Fibroblast of the aortic adventitia (primary cell): ENCODE measurements at regions not wholly inside any gene's neighbourhood (a gene's known extent, or its start where the extent isn't known, plus 50 kb on each side); places are given as distances from the start of the nearest gene placed in this dataset.

Source experiments
- DNase-seq: peaks from one replicate; pipeline ENCODE4 v3.0.0-alpha.2; 2010; ENCODE audit warnings: low read depth
- H3K4me3 ChIP-seq: 2 replicates; pipeline ENCODE4 v1.5.1; 2011; ENCODE audit warnings: low read depth, mild to moderate bottlenecking, control low read depth, low read length, moderate library complexity
- TF ChIP-seq, protein P1 (sequence below): IDR thresholded peaks from 2 replicates; pipeline ENCODE4 v1.5.1; 2011; ENCODE audit warnings: mild to moderate bottlenecking, low read length, control low read depth, inconsistent platforms; ENCODE audit not compliant: insufficient read depth

DNA sequence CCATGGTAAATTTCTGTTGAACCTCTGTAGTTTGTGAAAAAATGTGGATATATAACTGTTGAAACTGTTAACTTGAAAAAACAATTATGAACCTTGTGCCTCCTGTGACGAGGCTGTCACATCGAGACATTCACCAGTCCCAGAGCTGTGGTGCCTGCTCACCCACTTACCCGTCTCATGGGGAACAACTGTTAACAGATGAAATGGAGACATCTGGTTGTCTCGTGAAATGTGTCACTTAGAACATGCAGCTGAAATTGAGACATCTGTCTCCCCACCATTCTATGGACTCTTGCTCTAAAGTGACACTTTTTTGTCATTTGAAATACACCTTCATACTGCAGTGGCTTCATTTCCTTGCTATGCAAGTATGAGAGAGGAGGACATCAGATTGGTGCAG lies 240.6 kb downstream of the GXYLT1 start:
- H3K4me3 ChIP-seq, result no peak overlapping the region
- TF ChIP-seq, protein P1, sequence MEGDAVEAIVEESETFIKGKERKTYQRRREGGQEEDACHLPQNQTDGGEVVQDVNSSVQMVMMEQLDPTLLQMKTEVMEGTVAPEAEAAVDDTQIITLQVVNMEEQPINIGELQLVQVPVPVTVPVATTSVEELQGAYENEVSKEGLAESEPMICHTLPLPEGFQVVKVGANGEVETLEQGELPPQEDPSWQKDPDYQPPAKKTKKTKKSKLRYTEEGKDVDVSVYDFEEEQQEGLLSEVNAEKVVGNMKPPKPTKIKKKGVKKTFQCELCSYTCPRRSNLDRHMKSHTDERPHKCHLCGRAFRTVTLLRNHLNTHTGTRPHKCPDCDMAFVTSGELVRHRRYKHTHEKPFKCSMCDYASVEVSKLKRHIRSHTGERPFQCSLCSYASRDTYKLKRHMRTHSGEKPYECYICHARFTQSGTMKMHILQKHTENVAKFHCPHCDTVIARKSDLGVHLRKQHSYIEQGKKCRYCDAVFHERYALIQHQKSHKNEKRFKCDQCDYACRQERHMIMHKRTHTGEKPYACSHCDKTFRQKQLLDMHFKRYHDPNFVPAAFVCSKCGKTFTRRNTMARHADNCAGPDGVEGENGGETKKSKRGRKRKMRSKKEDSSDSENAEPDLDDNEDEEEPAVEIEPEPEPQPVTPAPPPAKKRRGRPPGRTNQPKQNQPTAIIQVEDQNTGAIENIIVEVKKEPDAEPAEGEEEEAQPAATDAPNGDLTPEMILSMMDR, result no peak
- DNase-seq, result no peak

DNA sequence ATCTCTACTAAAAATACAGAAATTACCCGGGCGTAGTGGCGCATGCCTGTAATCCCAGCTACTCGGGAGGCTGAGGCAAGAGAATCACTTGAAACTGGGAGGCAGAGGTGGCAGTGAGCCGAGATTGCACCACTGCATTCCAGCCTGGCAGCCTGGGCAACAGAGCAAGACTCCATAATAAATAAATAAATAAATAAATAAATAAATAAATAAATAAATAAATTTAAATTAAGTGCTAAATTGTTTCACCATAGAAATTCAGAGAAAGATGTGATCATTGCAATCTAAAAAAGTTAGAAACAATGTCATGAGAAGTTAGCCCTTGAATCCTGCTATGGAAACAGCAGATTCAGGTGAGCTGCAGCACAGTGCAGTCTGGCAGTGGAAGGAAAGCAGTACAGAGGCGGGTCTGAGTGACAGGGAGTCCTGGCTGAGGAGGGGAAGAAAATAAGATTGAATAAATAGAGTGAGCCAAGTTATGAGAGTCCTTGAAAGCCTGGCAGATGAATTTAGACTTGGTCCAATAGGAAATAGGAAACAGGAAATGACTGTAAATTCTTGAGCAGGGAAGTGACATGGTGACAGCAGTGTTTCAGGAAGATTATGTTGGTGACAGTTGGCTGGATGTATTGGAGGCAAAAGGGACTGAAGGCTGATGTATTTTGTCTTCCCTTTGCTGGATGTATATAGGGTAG lies 241.5 kb downstream of the GXYLT1 start:
- H3K4me3 ChIP-seq, result no peak overlapping the region
- no peak for DNase-seq
- TF ChIP-seq, protein P1, result no peak

DNA sequence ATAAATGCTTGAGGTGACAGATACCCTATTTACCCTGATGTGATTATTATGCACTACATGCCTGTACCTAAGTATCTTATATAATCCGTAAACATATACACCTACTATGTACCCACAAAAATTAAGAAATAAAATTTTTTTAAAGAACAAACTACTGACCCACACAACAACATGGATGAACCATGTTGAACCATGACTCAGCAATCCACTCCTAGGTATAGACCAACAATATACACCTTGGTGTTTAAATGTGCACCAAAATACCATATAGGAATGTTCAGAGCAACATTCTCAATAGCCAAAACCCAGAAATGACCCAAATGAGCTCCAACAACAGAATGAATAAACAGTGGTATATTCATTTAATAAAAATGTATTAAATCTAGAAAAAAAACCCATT lies 245.1 kb downstream of the GXYLT1 start:
- no peak for DNase-seq
- H3K4me3 ChIP-seq, result no peak overlapping the region
- TF ChIP-seq, protein P1, result no peak

DNA sequence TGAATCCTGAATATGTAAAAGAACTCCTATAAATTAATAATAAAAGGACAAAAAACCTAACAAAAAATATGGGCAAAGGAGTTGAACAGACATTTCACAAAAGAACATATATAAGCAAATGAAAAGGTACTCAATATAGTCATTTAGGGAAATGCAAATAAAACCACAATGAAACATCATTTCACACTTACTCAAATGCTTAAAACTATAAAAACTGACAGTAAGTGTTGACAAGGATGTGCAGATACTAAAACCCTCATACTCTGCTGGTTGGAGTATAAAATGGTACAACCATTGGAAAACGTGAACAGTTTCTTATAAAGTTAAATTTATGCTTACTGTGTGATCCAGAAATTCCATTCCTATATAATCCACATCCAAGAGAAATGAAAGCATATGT lies 247.1 kb downstream of the GXYLT1 start:
- no peak for DNase-seq
- TF ChIP-seq, protein P1, result no peak
- H3K4me3 ChIP-seq, result no peak overlapping the region

DNA sequence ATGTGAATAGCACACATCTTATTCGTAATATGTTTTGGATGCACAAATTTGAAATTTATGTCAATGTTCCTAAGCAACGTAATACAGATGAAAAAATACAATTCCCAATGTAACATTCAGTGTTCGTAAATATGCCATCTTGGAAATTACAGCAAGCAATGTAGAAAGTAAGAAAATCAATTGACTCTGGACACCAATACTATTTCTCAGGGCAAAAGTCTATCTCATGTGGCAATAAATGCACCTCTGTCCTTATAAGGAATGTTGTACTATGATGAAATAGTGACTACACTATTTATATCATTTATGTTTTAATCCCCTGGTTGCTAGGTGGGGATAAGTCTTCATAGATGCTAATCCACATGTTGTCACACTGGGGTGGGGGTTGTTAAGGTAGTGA lies 251.2 kb downstream of the GXYLT1 start:
- H3K4me3 ChIP-seq, result no peak overlapping the region
- DNase-seq, result no peak
- TF ChIP-seq, protein P1, result no peak

DNA sequence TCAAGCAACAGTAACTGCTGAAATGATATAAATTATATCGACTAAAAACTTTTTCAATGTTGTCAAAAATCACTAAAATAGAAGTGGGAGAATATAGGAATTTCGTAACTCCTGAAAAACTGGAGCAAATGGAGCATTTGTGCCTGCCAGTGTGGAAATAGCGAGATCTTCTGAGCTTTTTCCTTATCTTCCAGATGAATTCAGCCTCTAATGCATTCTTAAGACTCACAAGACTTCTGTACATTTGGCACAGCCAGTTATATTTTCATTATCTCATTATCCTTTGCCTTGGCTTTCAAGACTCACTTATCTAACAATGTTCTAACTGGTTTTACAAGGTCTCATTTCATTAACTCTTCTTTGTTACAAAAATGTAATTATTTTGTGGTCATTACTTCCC lies 252.4 kb downstream of the GXYLT1 start:
- DNase-seq, result no peak
- TF ChIP-seq, protein P1, result no peak
- H3K4me3 ChIP-seq, result no peak overlapping the region

DNA sequence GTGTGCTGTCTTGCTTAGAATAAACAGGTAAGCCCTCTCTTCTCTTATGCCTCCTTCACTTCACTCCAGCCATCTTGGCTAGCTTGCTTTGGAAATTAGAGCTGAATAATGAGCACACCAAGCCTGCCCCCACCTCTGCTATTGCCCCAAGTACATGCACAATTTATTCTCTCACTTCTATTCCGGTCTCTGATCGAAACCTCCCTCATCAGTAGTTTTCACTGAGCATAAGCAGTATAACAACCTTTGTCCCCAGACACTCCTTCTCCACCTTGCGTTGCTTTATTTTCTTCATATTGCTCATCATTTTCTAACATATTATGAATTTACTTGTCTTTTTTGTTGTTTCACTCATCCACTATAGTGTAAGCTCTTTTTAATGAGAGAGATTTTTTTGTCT lies 253.4 kb downstream of the GXYLT1 start:
- TF ChIP-seq, protein P1, result no peak
- DNase-seq, result no peak
- H3K4me3 ChIP-seq, result no peak overlapping the region
